ENCODE measurements at regions not wholly inside any gene's neighbourhood (a gene's known extent, or its start where the extent isn't known, plus 50 kb on each side); places are given as distances from the start of the nearest gene placed in this dataset.

GRCh38 chr5:86894056-86894455, 276.3 kb downstream of the COX7C start:
- Histone ChIP-seq H3K4me2 (no peak overlapping the region), H3K27me3 (no peaks in the 10 kb centered on the region), H3K4me1 (no peaks in the 10 kb centered on the region), H3K4me3 (no peak overlapping the region), H3K36me3 (no peaks in the 10 kb centered on the region), H3K27ac (no peak overlapping the region), H3K9ac (no peak overlapping the region), H3F3A (ENCODE audit: low read depth) (no peaks in the 10 kb centered on the region), H2AFZ (replicated peaks) (no peak overlapping the region), H4K20me1 (ENCODE audit: low read depth) (no peaks in the 10 kb centered on the region), H3K79me2 (ENCODE audit: low read depth) (no peaks in the 10 kb centered on the region), H3K9me3 (ENCODE audit: low read depth) (no peaks in the 10 kb centered on the region)
- Mint-ChIP-seq H3K27me3 (ENCODE audit: insufficient read depth, low read depth) (no peaks in the 10 kb centered on the region), H3K4me1 (no peaks in the 10 kb centered on the region), H3K36me3 (no peaks in the 10 kb centered on the region), H3K9me3 (no peaks in the 10 kb centered on the region), H3K27ac (no peak overlapping the region), H3K4me3 (no peak overlapping the region)
- DNase-seq (ENCODE audit: low spot score) = no peak
- no peak for TF ChIP-seq EZH2 (IDR thresholded peaks at IDR 0.05)
- TF ChIP-seq EZH2phosphoT487 (IDR thresholded peaks at IDR 0.05) = no peak
- TF ChIP-seq, protein P1, sequence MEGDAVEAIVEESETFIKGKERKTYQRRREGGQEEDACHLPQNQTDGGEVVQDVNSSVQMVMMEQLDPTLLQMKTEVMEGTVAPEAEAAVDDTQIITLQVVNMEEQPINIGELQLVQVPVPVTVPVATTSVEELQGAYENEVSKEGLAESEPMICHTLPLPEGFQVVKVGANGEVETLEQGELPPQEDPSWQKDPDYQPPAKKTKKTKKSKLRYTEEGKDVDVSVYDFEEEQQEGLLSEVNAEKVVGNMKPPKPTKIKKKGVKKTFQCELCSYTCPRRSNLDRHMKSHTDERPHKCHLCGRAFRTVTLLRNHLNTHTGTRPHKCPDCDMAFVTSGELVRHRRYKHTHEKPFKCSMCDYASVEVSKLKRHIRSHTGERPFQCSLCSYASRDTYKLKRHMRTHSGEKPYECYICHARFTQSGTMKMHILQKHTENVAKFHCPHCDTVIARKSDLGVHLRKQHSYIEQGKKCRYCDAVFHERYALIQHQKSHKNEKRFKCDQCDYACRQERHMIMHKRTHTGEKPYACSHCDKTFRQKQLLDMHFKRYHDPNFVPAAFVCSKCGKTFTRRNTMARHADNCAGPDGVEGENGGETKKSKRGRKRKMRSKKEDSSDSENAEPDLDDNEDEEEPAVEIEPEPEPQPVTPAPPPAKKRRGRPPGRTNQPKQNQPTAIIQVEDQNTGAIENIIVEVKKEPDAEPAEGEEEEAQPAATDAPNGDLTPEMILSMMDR (IDR thresholded peaks at IDR 0.05) = no peak

GRCh38 chr5:86896916-86897315, 279.2 kb downstream of the COX7C start:
- Mint-ChIP-seq H3K27ac (no peak overlapping the region), H3K9me3 (no peaks in the 10 kb centered on the region), H3K36me3 (no peaks in the 10 kb centered on the region), H3K4me3 (no peak overlapping the region), H3K27me3 (ENCODE audit: insufficient read depth, low read depth) (no peaks in the 10 kb centered on the region), H3K4me1 (no peaks in the 10 kb centered on the region)
- no peaks in the 10 kb centered on the region for H3K79me2 ChIP-seq (ENCODE audit: low read depth)
- H3K4me3 ChIP-seq = no peak overlapping the region
- no peaks in the 10 kb centered on the region for H4K20me1 ChIP-seq (ENCODE audit: low read depth)
- H3K9ac ChIP-seq = no peak overlapping the region
- H2AFZ ChIP-seq (replicated peaks) = no peak overlapping the region
- no peaks in the 10 kb centered on the region for H3K9me3 ChIP-seq (ENCODE audit: low read depth)
- no peaks in the 10 kb centered on the region for H3F3A ChIP-seq (ENCODE audit: low read depth)
- TF ChIP-seq EZH2phosphoT487 (IDR thresholded peaks at IDR 0.05) (no peak), EZH2 (IDR thresholded peaks at IDR 0.05) (no peak)
- TF ChIP-seq, protein P1 (IDR thresholded peaks at IDR 0.05) = no peak
- H3K36me3 ChIP-seq = no peaks in the 10 kb centered on the region
- H3K27ac ChIP-seq = no peak overlapping the region
- DNase-seq (ENCODE audit: low spot score) = no peak
- H3K27me3 ChIP-seq = no peaks in the 10 kb centered on the region
- no peak overlapping the region for H3K4me2 ChIP-seq
- no peaks in the 10 kb centered on the region for H3K4me1 ChIP-seq

DNA sequence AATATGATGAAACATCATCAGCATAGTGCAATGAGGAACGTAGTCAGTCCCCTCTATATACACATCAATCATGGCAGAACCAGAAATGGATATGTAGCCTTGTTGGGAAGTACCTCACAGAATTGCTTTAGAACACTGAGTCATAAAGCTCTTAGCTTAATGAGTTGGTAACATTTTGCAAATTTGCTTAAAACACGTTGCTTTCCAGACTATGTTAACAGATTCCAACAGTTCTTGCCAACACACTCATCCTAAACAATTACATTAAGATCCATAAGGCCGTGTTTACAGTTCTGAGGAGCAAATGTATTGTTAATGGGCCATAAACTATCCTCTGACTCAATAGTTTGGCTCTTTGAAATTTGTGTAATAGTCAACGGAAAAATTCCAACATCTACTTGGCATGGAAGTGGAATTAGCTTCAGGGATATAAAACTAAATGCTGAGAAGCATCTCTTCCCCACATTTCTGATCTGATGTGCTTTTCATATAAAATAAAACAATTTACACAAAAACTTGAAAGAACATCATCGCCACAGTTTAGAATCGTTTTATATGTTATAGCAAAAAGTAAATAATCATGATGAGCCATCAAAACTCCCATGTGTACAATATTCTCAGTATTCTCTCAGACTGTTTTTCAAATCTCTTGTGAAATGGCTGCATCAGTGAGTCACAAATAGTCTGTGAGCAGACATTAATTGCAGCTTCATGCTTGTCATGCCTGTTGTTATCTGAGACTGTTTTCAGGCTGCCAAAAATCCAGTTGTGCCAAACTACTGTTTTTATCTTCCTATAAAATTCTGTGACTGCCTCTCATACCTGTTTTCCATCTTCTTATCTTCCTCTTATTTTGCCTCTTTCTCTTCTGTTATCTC, 291.9 kb downstream of the COX7C start:
- Histone ChIP-seq H4K20me1 (ENCODE audit: low read depth) (no peaks in the 10 kb centered on the region), H2AFZ (replicated peaks) (no peak overlapping the region), H3K4me3 (no peak overlapping the region), H3K27me3 (no peaks in the 10 kb centered on the region), H3F3A (ENCODE audit: low read depth) (no peaks in the 10 kb centered on the region), H3K4me2 (no peak overlapping the region), H3K9me3 (ENCODE audit: low read depth) (no peaks in the 10 kb centered on the region), H3K36me3 (no peaks in the 10 kb centered on the region), H3K27ac (no peak overlapping the region), H3K9ac (no peak overlapping the region), H3K79me2 (ENCODE audit: low read depth) (no peaks in the 10 kb centered on the region), H3K4me1 (no peaks in the 10 kb centered on the region)
- Mint-ChIP-seq H3K4me1 (no peaks in the 10 kb centered on the region), H3K36me3 (no peaks in the 10 kb centered on the region), H3K4me3 (no peak overlapping the region), H3K27me3 (ENCODE audit: insufficient read depth, low read depth) (peaks cover 2% of the 10 kb centered on the region), H3K9me3 (no peaks in the 10 kb centered on the region), H3K27ac (no peak overlapping the region)
- TF ChIP-seq, protein P1 (IDR thresholded peaks at IDR 0.05) = no peak
- TF ChIP-seq EZH2 (IDR thresholded peaks at IDR 0.05) (no peak), EZH2phosphoT487 (IDR thresholded peaks at IDR 0.05) (no peak)
- DNase-seq (ENCODE audit: low spot score) = no peak
